GM12875 (cell line): ENCODE measurements at regions not wholly inside any gene's neighbourhood (a gene's known extent, or its start where the extent isn't known, plus 50 kb on each side); places are given as distances from the start of the nearest gene placed in this dataset.

ENCODE experiments used
- H3K4me3 ChIP-seq: one replicate; pipeline ENCODE4 v1.5.1; 2011; ENCODE audit warnings: low read depth, low read length, control low read depth
- TF ChIP-seq, protein P1 (sequence below): IDR thresholded peaks from 2 replicates; pipeline ENCODE4 v1.5.1; 2011; ENCODE audit warnings: low read depth, mild to moderate bottlenecking, control low read depth, inconsistent platforms, low read length, moderate library complexity, borderline replicate concordance; ENCODE audit not compliant: insufficient read depth

GRCh38 chr6:74588094-74588832 lies 617.6 kb downstream of the COL12A1 start:
- TF ChIP-seq, protein P1, sequence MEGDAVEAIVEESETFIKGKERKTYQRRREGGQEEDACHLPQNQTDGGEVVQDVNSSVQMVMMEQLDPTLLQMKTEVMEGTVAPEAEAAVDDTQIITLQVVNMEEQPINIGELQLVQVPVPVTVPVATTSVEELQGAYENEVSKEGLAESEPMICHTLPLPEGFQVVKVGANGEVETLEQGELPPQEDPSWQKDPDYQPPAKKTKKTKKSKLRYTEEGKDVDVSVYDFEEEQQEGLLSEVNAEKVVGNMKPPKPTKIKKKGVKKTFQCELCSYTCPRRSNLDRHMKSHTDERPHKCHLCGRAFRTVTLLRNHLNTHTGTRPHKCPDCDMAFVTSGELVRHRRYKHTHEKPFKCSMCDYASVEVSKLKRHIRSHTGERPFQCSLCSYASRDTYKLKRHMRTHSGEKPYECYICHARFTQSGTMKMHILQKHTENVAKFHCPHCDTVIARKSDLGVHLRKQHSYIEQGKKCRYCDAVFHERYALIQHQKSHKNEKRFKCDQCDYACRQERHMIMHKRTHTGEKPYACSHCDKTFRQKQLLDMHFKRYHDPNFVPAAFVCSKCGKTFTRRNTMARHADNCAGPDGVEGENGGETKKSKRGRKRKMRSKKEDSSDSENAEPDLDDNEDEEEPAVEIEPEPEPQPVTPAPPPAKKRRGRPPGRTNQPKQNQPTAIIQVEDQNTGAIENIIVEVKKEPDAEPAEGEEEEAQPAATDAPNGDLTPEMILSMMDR: no peak

DNA sequence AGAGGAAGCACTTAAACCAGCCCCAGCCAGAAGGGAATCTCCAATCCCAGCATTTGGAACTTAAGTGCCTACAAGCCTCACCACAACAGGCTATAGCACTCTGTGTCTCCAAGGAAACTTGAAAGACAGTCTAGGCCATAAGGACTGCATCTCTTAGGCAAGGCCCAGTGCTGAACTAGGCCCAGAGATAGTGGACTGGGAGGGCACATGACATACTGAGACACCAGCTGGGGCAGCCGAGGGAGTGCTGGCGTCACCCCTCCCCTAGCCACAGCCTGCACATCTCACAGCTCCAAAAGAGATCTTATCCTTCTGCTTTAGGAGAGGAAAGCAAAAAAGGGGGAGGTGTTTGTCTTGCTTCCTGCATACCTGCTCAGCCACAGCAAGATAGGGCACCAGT lies 618.5 kb downstream of the COL12A1 start:
- TF ChIP-seq, protein P1: no peak

More at GRCh38 chr6:74588094-74588832, 617.6 kb downstream of the COL12A1 start:
- H3K4me3 ChIP-seq: no peak overlapping the region

DNA sequence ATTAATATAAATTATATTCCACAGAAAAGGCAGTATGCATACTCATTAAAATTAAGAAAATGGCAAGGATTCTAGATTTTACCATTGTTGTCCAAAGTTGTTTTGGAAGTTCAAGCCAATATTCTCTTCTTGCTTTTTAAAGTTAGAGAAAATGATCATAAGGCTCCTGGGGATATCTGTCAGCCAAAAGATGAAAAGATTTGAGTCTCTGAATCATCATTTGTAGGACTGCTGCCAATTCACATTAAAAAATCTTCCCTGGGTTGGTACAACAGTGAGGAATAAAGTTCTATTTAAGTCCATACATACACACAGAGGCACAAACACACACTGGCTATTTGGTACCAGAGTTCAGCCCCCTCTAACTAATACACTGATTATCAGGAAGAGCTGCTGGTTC lies 620.1 kb downstream of the COL12A1 start:
- no peak overlapping the region for H3K4me3 ChIP-seq
- TF ChIP-seq, protein P1: no peak

More for the DNA sequence above, 618.5 kb downstream of the COL12A1 start:
- H3K4me3 ChIP-seq: no peak overlapping the region

DNA sequence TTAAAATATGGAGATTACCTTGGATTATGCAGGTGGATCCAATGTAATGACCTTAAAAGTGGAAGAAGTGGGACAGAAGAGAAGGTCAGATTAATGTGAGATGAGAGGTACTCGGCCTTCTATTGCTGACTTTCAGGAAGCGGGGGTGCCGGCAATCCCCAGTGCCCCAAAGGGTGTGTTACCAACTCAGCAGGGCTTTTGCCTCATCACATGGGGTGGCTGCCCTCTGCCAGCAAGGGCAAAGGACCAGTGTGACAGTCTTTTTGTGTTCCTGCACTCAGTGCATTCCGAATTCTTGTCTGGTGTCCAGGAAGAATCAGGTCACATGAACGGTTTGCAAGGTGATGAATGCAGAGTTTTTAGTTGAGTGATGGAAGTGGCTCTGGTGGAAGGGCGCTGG lies 624.2 kb downstream of the COL12A1 start:
- no peak overlapping the region for H3K4me3 ChIP-seq
- TF ChIP-seq, protein P1: no peak

DNA sequence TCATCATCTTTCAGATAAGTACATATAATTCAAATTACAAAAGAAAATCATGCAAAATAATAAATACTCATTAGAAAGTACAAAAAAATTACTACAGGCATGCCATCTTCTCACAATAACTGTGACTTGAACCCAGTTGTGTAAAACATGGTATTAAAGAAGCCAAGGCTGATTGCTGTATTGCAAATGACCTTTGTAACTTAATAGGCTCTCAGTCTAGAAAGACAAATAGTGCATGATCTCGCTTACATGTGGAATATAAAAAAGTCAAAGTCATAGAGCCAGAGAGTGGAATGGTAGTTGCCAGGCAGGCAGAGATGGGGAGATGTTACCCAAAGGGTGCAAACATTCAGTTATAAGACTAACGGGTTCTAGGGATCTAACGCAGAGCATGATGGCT lies 626.1 kb downstream of the COL12A1 start:
- H3K4me3 ChIP-seq: no peak overlapping the region
- TF ChIP-seq, protein P1: no peak

DNA sequence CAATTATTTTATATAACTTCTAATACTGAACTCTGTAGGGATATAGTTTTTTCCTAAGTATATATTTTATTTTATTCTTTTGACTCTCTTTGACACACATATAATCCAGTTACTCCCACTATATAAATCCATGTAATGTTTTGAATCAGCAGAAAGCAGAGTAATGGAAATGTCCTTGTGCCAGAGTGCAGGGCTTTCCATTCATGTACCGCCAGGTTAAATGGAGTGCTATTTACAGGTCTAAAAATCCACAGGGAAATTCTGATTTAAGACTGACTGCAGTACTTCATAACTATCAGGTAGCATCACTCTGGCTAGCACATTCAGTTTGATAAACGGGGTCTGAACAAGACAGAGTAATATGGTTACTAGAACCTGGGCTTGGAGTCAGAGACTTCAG lies 626.8 kb downstream of the COL12A1 start:
- TF ChIP-seq, protein P1: no peak
- H3K4me3 ChIP-seq: no peak overlapping the region

DNA sequence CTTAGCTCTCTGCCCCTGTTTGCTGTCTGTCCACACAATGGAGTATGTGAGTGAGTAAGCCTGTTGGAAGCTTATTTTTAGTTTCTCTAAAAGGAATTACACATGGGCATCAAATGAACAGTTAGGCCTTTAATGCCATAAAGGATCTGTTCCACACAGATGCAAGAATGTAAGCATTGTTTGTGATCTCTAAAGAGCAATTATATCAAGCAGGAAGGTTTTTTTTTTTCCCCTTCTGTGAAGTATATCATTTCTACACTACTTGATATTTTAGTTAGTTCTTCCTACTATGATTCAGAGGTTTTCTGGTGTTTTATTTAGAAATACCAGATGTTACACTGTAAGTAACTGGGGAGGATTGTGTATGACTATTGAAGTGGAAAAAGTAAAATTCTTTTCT lies 627.5 kb downstream of the COL12A1 start:
- TF ChIP-seq, protein P1: no peak
- no peak overlapping the region for H3K4me3 ChIP-seq
